H1 (cell line): ENCODE measurements at regions not wholly inside any gene's neighbourhood (a gene's known extent, or its start where the extent isn't known, plus 50 kb on each side); places are given as distances from the start of the nearest gene placed in this dataset.

Source experiments
- CTCF ChIA-PET: fragments of 300-600 bp; sonication (Branson Sonifier 250); formaldehyde crosslinking; loops from one replicate; lab custom pipeline; 2021; ENCODE audit not compliant: partially characterized antibody; lab: Charles Lee
- POLR2A ChIA-PET: fragments of 300-600 bp; sonication (Branson Sonifier 250); formaldehyde crosslinking; loops from one replicate; lab custom pipeline; 2021; ENCODE audit warnings: inconsistent platforms; ENCODE audit not compliant: partially characterized antibody; lab: Charles Lee
- DNase-seq, 2 experiments: peaks; one replicate each; pipeline versions ENCODE4 v3.0.0 to v3.0.0-alpha.2; 2010 to 2022; ENCODE audit warnings: low spot score in 2 of 2, low read depth in 1 of 2, mixed read lengths in 1 of 2
- FAIRE-seq: peaks from 2 replicates; lab custom pipeline; 2011; peaks lifted over from hg19 to GRCh38; lab: Jason Lieb, UNC
- H2AFZ ChIP-seq: 2 replicates; pipeline ENCODE4 v1.8.1; 2012; ENCODE audit warnings: low read length, inconsistent platforms
- H2AK5ac ChIP-seq: 2 replicates; pipeline ENCODE4 v1.6.1; 2013; ENCODE audit warnings: low read depth, low read length
- H2BK120ac ChIP-seq: replicated peaks from 2 replicates; pipeline ENCODE3; 2013; ENCODE audit warnings: low read depth, low read length, inconsistent platforms
- H2BK12ac ChIP-seq: 2 replicates; pipeline ENCODE4 v1.6.1; 2013; ENCODE audit warnings: low read depth, low read length
- H2BK15ac ChIP-seq: 2 replicates; pipeline ENCODE4 v1.6.1; 2013; ENCODE audit warnings: low read length
- H2BK20ac ChIP-seq: 2 replicates; pipeline ENCODE4 v1.6.1; 2013; ENCODE audit warnings: low read length
- H2BK5ac ChIP-seq: 2 replicates; pipeline ENCODE4 v1.6.1; 2013; ENCODE audit warnings: low read depth, low read length
- H3K14ac ChIP-seq: 2 replicates; pipeline ENCODE4 v1.6.1; 2013; ENCODE audit warnings: inconsistent platforms; ENCODE audit not compliant: insufficient read length
- H3K18ac ChIP-seq: 2 replicates; pipeline ENCODE4 v1.6.1; 2013; ENCODE audit warnings: low read length; ENCODE audit errors: extremely low read depth
- H3K23ac ChIP-seq: 2 replicates; pipeline ENCODE4 v1.6.1; 2013; ENCODE audit warnings: inconsistent platforms; ENCODE audit not compliant: insufficient read length
- H3K23me2 ChIP-seq: 2 replicates; pipeline ENCODE4 v1.6.1; 2013; ENCODE audit warnings: low read depth, low read length
- H3K27ac ChIP-seq: 2 replicates; pipeline ENCODE4 v1.6.1; 2011; ENCODE audit warnings: low read depth, low read length, inconsistent platforms
- H3K27me3 ChIP-seq, 4 experiments: replicated peaks in 1 of 4; 1 replicate in 1 of 4; 2 replicates in 3 of 4; pipeline versions ENCODE4 v1.6.1 to v1.8.1; 2011 to 2013; ENCODE audit warnings: low read length in 3 of 4, mild to moderate bottlenecking in 3 of 4, inconsistent platforms in 2 of 4, mixed read lengths in 2 of 4, moderate library complexity in 1 of 4; ENCODE audit not compliant: control insufficient read depth in 3 of 4, insufficient read depth in 3 of 4; ENCODE audit errors: extremely low read depth in 1 of 4
- H3K36me3 ChIP-seq, 4 experiments: 2 replicates each; pipeline versions ENCODE4 v1.6.1 to v1.8.1; 2011 to 2013; ENCODE audit warnings: mild to moderate bottlenecking in 4 of 4, low read length in 3 of 4, moderate library complexity in 2 of 4, control low read depth in 1 of 4, inconsistent platforms in 1 of 4; ENCODE audit not compliant: insufficient read depth in 4 of 4, control insufficient read depth in 2 of 4
- H3K4ac ChIP-seq: replicated peaks from 2 replicates; pipeline ENCODE3; 2013; ENCODE audit warnings: low read length, low read depth, mixed read lengths, inconsistent platforms; ENCODE audit not compliant: insufficient read length
- H3K4me1 ChIP-seq, 4 experiments: replicated peaks in 1 of 4; 1 replicate in 1 of 4; 2 replicates in 3 of 4; pipeline versions ENCODE4 v1.6.1 to v1.8.1; 2011 to 2013; ENCODE audit warnings: low read length in 3 of 4, inconsistent platforms in 2 of 4, mixed read lengths in 1 of 4; ENCODE audit not compliant: insufficient read depth in 4 of 4, control insufficient read depth in 3 of 4
- H3K4me2 ChIP-seq, 2 experiments: 2 replicates each; pipeline versions ENCODE4 v1.6.1 to v1.8.1; 2011 to 2013; ENCODE audit warnings: low read depth in 2 of 2, low read length in 2 of 2, control low read depth in 1 of 2, inconsistent platforms in 1 of 2, mild to moderate bottlenecking in 1 of 2; ENCODE audit not compliant: insufficient read depth in 1 of 2
- H3K4me3 ChIP-seq, 4 experiments: fragments of 200-600, 300-600 bp in 1 of 4; sonication (generic), shearing (Covaris generic), sonication (Bioruptor Twin) in 1 of 4; 2 replicates each; pipeline versions ENCODE4 v1.5.1 to v1.8.1; 2011 to 2016; ENCODE audit warnings: low read length in 4 of 4, low read depth in 3 of 4, control low read depth in 2 of 4, inconsistent platforms in 2 of 4, mild to moderate bottlenecking in 2 of 4, mixed read lengths in 1 of 4, moderate library complexity in 1 of 4; ENCODE audit not compliant: insufficient read depth in 2 of 4; ENCODE audit errors: extremely low read depth in 1 of 4
- H3K56ac ChIP-seq: replicated peaks from 2 replicates; pipeline ENCODE3; 2013; ENCODE audit warnings: low read depth, mild to moderate bottlenecking, mixed read lengths, low read length, inconsistent platforms; ENCODE audit not compliant: insufficient read length
- H3K79me1 ChIP-seq: 2 replicates; pipeline ENCODE4 v1.6.1; 2013; ENCODE audit warnings: low read depth, low read length, control low read depth
- H3K79me2 ChIP-seq, 2 experiments: 2 replicates each; pipeline versions ENCODE4 v1.6.1 to v1.8.1; 2012 to 2013; ENCODE audit warnings: low read length in 2 of 2, mild to moderate bottlenecking in 2 of 2, inconsistent platforms in 1 of 2; ENCODE audit not compliant: insufficient read depth in 2 of 2, control insufficient read depth in 1 of 2
- H3K9ac ChIP-seq, 4 experiments: replicated peaks in 1 of 4; 1 replicate in 1 of 4; 2 replicates in 3 of 4; pipeline versions ENCODE4 v1.6.1 to v1.8.1; 2011 to 2013; ENCODE audit warnings: low read depth in 3 of 4, low read length in 3 of 4, control low read depth in 2 of 4, mild to moderate bottlenecking in 2 of 4, moderate library complexity in 2 of 4, inconsistent platforms in 1 of 4; ENCODE audit errors: extremely low read depth in 1 of 4
- H3K9me3 ChIP-seq, 2 experiments: 2 replicates each; pipeline versions ENCODE4 v1.6.1 to v1.8.1; 2012 to 2013; ENCODE audit warnings: mild to moderate bottlenecking in 2 of 2, moderate library complexity in 2 of 2, control low read depth in 1 of 2, inconsistent platforms in 1 of 2, low read depth in 1 of 2, low read length in 1 of 2, mixed read lengths in 1 of 2; ENCODE audit not compliant: insufficient read depth in 2 of 2
- H4K20me1 ChIP-seq, 2 experiments: replicated peaks in 1 of 2; 2 replicates each; pipeline versions ENCODE3 to v1.8.1; 2011 to 2013; ENCODE audit warnings: inconsistent platforms in 2 of 2, low read length in 2 of 2, mild to moderate bottlenecking in 1 of 2; ENCODE audit not compliant: insufficient read depth in 2 of 2, control insufficient read depth in 1 of 2
- H4K5ac ChIP-seq: 2 replicates; pipeline ENCODE4 v1.6.1; 2013; ENCODE audit warnings: low read length, low read depth, mixed read lengths, inconsistent platforms; ENCODE audit not compliant: insufficient read length
- H4K8ac ChIP-seq: 2 replicates; pipeline ENCODE4 v1.8.0; 2013; ENCODE audit warnings: mild to moderate bottlenecking, moderate library complexity, low read length, inconsistent platforms; ENCODE audit not compliant: insufficient read depth; ENCODE audit errors: extremely low read depth
- H4K91ac ChIP-seq: replicated peaks from 2 replicates; pipeline ENCODE3; 2013; ENCODE audit warnings: low read length, mixed read lengths, inconsistent platforms; ENCODE audit not compliant: insufficient read length
- ASH2L ChIP-seq: fragments of 200-600, 300-600 bp; sonication (generic); IDR thresholded peaks from one replicate; pipeline ENCODE4 v1.7.1; 2017; ENCODE audit warnings: low read length
- BACH1 ChIP-seq: IDR thresholded peaks from 2 replicates; pipeline ENCODE4 v1.6.1; 2012; ENCODE audit warnings: low read length, improper control_type of control experiment
- CREB1 ChIP-seq: IDR thresholded peaks from 2 replicates; pipeline ENCODE4 v1.6.1; 2012; ENCODE audit warnings: inconsistent platforms
- EP300 ChIP-seq, 2 experiments: IDR thresholded peaks; 1 replicate in 1 of 2; 2 replicates in 1 of 2; pipeline ENCODE4 v1.6.1; 2011 to 2012; ENCODE audit warnings: low read depth in 2 of 2, low read length in 2 of 2, mild to moderate bottlenecking in 2 of 2, borderline replicate concordance in 1 of 2, inconsistent platforms in 1 of 2, moderate library complexity in 1 of 2
- EZH2 ChIP-seq: fragments of 200-600 bp; sonication (generic); IDR thresholded peaks from 2 replicates; pipeline ENCODE4 v1.7.1; 2012; ENCODE audit warnings: low read depth, mild to moderate bottlenecking, moderate library complexity, low read length, inconsistent platforms; ENCODE audit not compliant: severe bottlenecking
- GABPA ChIP-seq: IDR thresholded peaks from 2 replicates; pipeline ENCODE4 v1.6.1; 2011; ENCODE audit warnings: mild to moderate bottlenecking, low read length, moderate library complexity, borderline replicate concordance; ENCODE audit not compliant: insufficient read depth
- HDAC6 ChIP-seq: IDR thresholded peaks from one replicate; pipeline ENCODE4 v1.7.1; 2012; ENCODE audit warnings: low read depth, mild to moderate bottlenecking, inconsistent platforms, low read length, moderate library complexity
- JUN ChIP-seq: IDR thresholded peaks from 2 replicates; pipeline ENCODE4 v1.6.1; 2011; ENCODE audit warnings: low read depth, mild to moderate bottlenecking, improper control_type of control experiment, low read length
- PHF8 ChIP-seq: fragments of 200-600 bp; sonication (generic); conservative IDR thresholded peaks from 2 replicates; pipeline ENCODE4 v1.7.1; 2012; ENCODE audit warnings: low read depth, mild to moderate bottlenecking, inconsistent platforms, low read length, moderate library complexity
- POLR2A ChIP-seq, 2 experiments: IDR thresholded peaks; 1 replicate in 1 of 2; 2 replicates in 1 of 2; pipeline ENCODE4 v1.6.1; 2011; ENCODE audit warnings: low read depth in 2 of 2, low read length in 2 of 2, mild to moderate bottlenecking in 2 of 2; ENCODE audit errors: control extremely low read depth in 1 of 2
- SUZ12 ChIP-seq: fragments of 200-600 bp; sonication (generic); IDR thresholded peaks from 2 replicates; pipeline ENCODE4 v1.6.1; 2012; ENCODE audit warnings: mild to moderate bottlenecking, inconsistent platforms, low read length, moderate library complexity, mixed read lengths
- TAF1 ChIP-seq: IDR thresholded peaks from 2 replicates; pipeline ENCODE4 v1.6.1; 2011; ENCODE audit warnings: mild to moderate bottlenecking, low read depth, low read length
- TAF7 ChIP-seq: optimal IDR thresholded peaks from 2 replicates; pipeline ENCODE3; 2011; ENCODE audit warnings: low read depth, mild to moderate bottlenecking, inconsistent platforms, low read length, moderate library complexity, borderline replicate concordance
- TBP ChIP-seq: IDR thresholded peaks from 2 replicates; pipeline ENCODE4 v1.6.1; 2011; ENCODE audit warnings: low read depth, low read length, improper control_type of control experiment
- WGBS, 2 experiments: shearing (Covaris generic) in 1 of 2; methylation state at CpG; one replicate each; pipeline versions ENCODE4 v1.1.6 to v1.1.7; 2013 to 2015; ENCODE audit warnings: low lambda C conversion rate in 2 of 2, mixed read lengths in 2 of 2, inconsistent platforms in 1 of 2, low coverage in 1 of 2, missing lambda C conversion rate in 1 of 2; ENCODE audit not compliant: insufficient replicate concordance in 2 of 2, insufficient coverage in 1 of 2, insufficient read length in 1 of 2; ENCODE audit errors: extremely low coverage in 1 of 2, missing lambda C conversion rate in 1 of 2; 5-methylcytosine and 5-hydroxymethylcytosine counted together

GRCh38 chr6:26195376-26195923, 108.2 kb downstream of the HFE start:
- FAIRE-seq (no peak), DNase-seq (peak in 1 of 2 experiments; percentile 64)
- Histone ChIP-seq H3K36me3 (no peaks in the 10 kb centered on the region; a peak in 1 of 8 replicates), H3K4me1 (no peaks in the 10 kb centered on the region), H3K79me1 (no peaks in the 10 kb centered on the region), H4K20me1 (peaks cover 2 to 3% of the 10 kb centered on the region in 2 experiments), H3K4me3 (peak overlapping the region; percentile 85 to 98 (median 89)), H3K18ac (peak overlapping the region; percentile 89; the same call in 1 of the 2 replicates), H2BK15ac (no peak overlapping the region), H2AK5ac (no peak overlapping the region), H3K9ac (peak overlapping the region; percentile 80 to 98 (median 94)), H3K9me3 (no peaks in the 10 kb centered on the region), H3K27me3 (no peaks in the 10 kb centered on the region), H3K23ac (no peak overlapping the region), H2BK5ac (peak overlapping the region; percentile 97), H3K4me2 (peak overlapping the region; percentile 85 to 87), H3K27ac (peak overlapping the region; percentile 82), H4K91ac (peak overlapping the region; percentile 71), H3K4ac (no peak overlapping the region), H2AFZ (no peak overlapping the region), H2BK20ac (no peak overlapping the region), H3K56ac (peak overlapping the region; percentile 43), H4K5ac (peak overlapping the region; percentile 90), H2BK12ac (0 out of 2 replicates have a peak overlapping the region, but pooled peaks have one; percentile 42), H3K23me2 (0 out of 2 replicates have a peak, but pooled peaks cover 7% of the 10 kb centered on the region), H3K79me2 (peaks cover 0 to 29% of the 10 kb centered on the region in 2 experiments; a peak in 2 of 4 replicates), H3K14ac (no peak overlapping the region), H4K8ac (no peak overlapping the region), H2BK120ac (no peak overlapping the region)
- CTCF ChIA-PET = interaction anchor here (0.7 to 6.4 kb wide), 6 partner anchors 12 to 164 kb away, joined by 3 to 19 read pairs (median 4); a partner anchor contains a TSS
- 6% methylated on average over 23 of the region's 23 CpGs; no CpG with 5 or more reads in 1 of the 2 experiments for WGBS, 2 experiments
- POLR2A ChIA-PET = interaction anchor here (0.6 to 40.4 kb wide), 26 partner anchors 5 to 1698 kb away, joined by 3 to 2731 read pairs (median 78); a partner anchor contains a TSS
- peak; percentile 70 for TF ChIP-seq TAF7
- no peak for TF ChIP-seq GABPA
- no peak for TF ChIP-seq HDAC6
- 0 out of 2 replicates have a peak, but pooled peaks have one; percentile 34 for TF ChIP-seq PHF8
- TF ChIP-seq CREB1 = peak; percentile 61
- peak; percentile 49; the same call in 1 of the 2 replicates for TF ChIP-seq TAF1
- TF ChIP-seq JUN = no peak
- TF ChIP-seq BACH1 = no peak
- no peak for TF ChIP-seq SUZ12
- peak; percentile 56 for TF ChIP-seq TBP
- peak; percentile 74 to 93 for TF ChIP-seq POLR2A (IDR thresholded peaks at IDR 0.05; ENCODE audit: control extremely low read depth in 1 of 2, low read depth in 2 of 2, low read length in 2 of 2)
- no peak for TF ChIP-seq EZH2
- no peak for TF ChIP-seq EP300 (IDR thresholded peaks at IDR 0.05; ENCODE audit: borderline replicate concordance in 1 of 2, low read depth in 2 of 2, low read length in 2 of 2)
- peak; percentile 22 for TF ChIP-seq ASH2L
